ENCODE measurements at regions not wholly inside any gene's neighbourhood (a gene's known extent, or its start where the extent isn't known, plus 50 kb on each side); places are given as distances from the start of the nearest gene placed in this dataset.

- TF ChIP-seq NRF1 (IDR thresholded peaks at IDR 0.05; ENCODE audit: low read depth, low read length) (no peak), RAD21 (IDR thresholded peaks at IDR 0.05; ENCODE audit: low read length) (no peak)
- TF ChIP-seq, protein P1, sequence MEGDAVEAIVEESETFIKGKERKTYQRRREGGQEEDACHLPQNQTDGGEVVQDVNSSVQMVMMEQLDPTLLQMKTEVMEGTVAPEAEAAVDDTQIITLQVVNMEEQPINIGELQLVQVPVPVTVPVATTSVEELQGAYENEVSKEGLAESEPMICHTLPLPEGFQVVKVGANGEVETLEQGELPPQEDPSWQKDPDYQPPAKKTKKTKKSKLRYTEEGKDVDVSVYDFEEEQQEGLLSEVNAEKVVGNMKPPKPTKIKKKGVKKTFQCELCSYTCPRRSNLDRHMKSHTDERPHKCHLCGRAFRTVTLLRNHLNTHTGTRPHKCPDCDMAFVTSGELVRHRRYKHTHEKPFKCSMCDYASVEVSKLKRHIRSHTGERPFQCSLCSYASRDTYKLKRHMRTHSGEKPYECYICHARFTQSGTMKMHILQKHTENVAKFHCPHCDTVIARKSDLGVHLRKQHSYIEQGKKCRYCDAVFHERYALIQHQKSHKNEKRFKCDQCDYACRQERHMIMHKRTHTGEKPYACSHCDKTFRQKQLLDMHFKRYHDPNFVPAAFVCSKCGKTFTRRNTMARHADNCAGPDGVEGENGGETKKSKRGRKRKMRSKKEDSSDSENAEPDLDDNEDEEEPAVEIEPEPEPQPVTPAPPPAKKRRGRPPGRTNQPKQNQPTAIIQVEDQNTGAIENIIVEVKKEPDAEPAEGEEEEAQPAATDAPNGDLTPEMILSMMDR (IDR thresholded peaks at IDR 0.05) = no peak
Observed at GRCh38 chr2:167626961-167627360, 620.4 kb downstream of the STK39 start.

Data from SK-N-SH (cell line).